Trophoblast cell (in vitro differentiated cells and primary cell): ENCODE measurements at regions not wholly inside any gene's neighbourhood (a gene's known extent, or its start where the extent isn't known, plus 50 kb on each side); places are given as distances from the start of the nearest gene placed in this dataset.

ENCODE experiments used
- DNase-seq, 2 donors: peaks; one replicate each; pipeline ENCODE4 v3.0.0-alpha.2; 2016
- H2AFZ ChIP-seq: 2 replicates; pipeline ENCODE4 v1.6.1; 2013; ENCODE audit warnings: low read length, moderate library complexity, mild to moderate bottlenecking; ENCODE audit not compliant: insufficient read depth, poor library complexity
- H2AK5ac ChIP-seq: 2 replicates; pipeline ENCODE4 v1.6.1; 2013; ENCODE audit warnings: mild to moderate bottlenecking, low read length
- H2BK120ac ChIP-seq: 2 replicates; pipeline ENCODE4 v1.6.1; 2013; ENCODE audit warnings: low read length, mild to moderate bottlenecking, moderate library complexity; ENCODE audit not compliant: insufficient read depth, poor library complexity
- H2BK12ac ChIP-seq: 2 replicates; pipeline ENCODE4 v1.6.1; 2013; ENCODE audit warnings: mild to moderate bottlenecking, low read length, moderate library complexity
- H2BK5ac ChIP-seq: 2 replicates; pipeline ENCODE4 v1.6.1; 2013; ENCODE audit warnings: low read length, low read depth, moderate library complexity, mild to moderate bottlenecking; ENCODE audit not compliant: poor library complexity
- H3K14ac ChIP-seq: 2 replicates; pipeline ENCODE4 v1.6.1; 2013; ENCODE audit warnings: mild to moderate bottlenecking, low read length
- H3K18ac ChIP-seq: 2 replicates; pipeline ENCODE4 v1.6.1; 2013; ENCODE audit warnings: mild to moderate bottlenecking, low read length
- H3K23ac ChIP-seq: 2 replicates; pipeline ENCODE4 v1.6.1; 2013; ENCODE audit warnings: low read length
- H3K27ac ChIP-seq: 2 replicates; pipeline ENCODE4 v1.5.1; 2013; ENCODE audit warnings: low read depth, mild to moderate bottlenecking, inconsistent platforms, low read length, moderate library complexity
- H3K27me3 ChIP-seq: 2 replicates; pipeline ENCODE4 v1.6.1; 2013; ENCODE audit warnings: inconsistent platforms, mild to moderate bottlenecking, low read length, moderate library complexity; ENCODE audit not compliant: insufficient read depth
- H3K36me3 ChIP-seq, 2 experiments: 1 replicate in 1 of 2; 2 replicates in 1 of 2; pipeline ENCODE4 v1.6.1; 2013; ENCODE audit warnings: low read length in 2 of 2, mild to moderate bottlenecking in 2 of 2, moderate library complexity in 1 of 2; ENCODE audit not compliant: insufficient read depth in 2 of 2, control insufficient read depth in 1 of 2
- H3K4ac ChIP-seq: 2 replicates; pipeline ENCODE4 v1.6.1; 2013; ENCODE audit warnings: low read depth, mild to moderate bottlenecking, low read length, moderate library complexity
- H3K4me1 ChIP-seq, 2 experiments: 1 replicate in 1 of 2; 2 replicates in 1 of 2; pipeline ENCODE4 v1.6.1; 2013; ENCODE audit warnings: low read length in 2 of 2, mild to moderate bottlenecking in 2 of 2, moderate library complexity in 1 of 2; ENCODE audit not compliant: insufficient read depth in 2 of 2, control insufficient read depth in 1 of 2
- H3K4me2 ChIP-seq: 2 replicates; pipeline ENCODE4 v1.6.1; 2013; ENCODE audit warnings: inconsistent platforms, mild to moderate bottlenecking, low read length, moderate library complexity
- H3K4me3 ChIP-seq: 2 replicates; pipeline ENCODE4 v1.5.1; 2013; ENCODE audit warnings: mild to moderate bottlenecking, low read depth, low read length, inconsistent platforms
- H3K79me1 ChIP-seq: one replicate; pipeline ENCODE4 v1.6.1; 2013; ENCODE audit warnings: low read length
- H3K79me2 ChIP-seq: 2 replicates; pipeline ENCODE4 v1.6.1; 2013; ENCODE audit warnings: low read length, mild to moderate bottlenecking; ENCODE audit not compliant: control insufficient read depth, insufficient read depth, poor library complexity
- H3K9ac ChIP-seq: 2 replicates; pipeline ENCODE4 v1.6.1; 2013; ENCODE audit warnings: mild to moderate bottlenecking, low read length
- H3K9me3 ChIP-seq: 2 replicates; pipeline ENCODE4 v1.6.1; 2013; ENCODE audit warnings: low read depth, mild to moderate bottlenecking, control low read depth, inconsistent platforms, low read length; ENCODE audit not compliant: insufficient read depth
- H4K12ac ChIP-seq: 2 replicates; pipeline ENCODE4 v1.6.1; 2013; ENCODE audit warnings: low read depth, mild to moderate bottlenecking, low read length, moderate library complexity
- H4K8ac ChIP-seq: 2 replicates; pipeline ENCODE4 v1.6.1; 2013; ENCODE audit warnings: low read depth, mild to moderate bottlenecking, low read length, moderate library complexity
- H4K91ac ChIP-seq: one replicate; pipeline ENCODE4 v1.6.1; 2013; ENCODE audit warnings: low read depth, mild to moderate bottlenecking, low read length, moderate library complexity
- WGBS: extraction: QIAGEN DNeasy Blood & Tissue Kit; methylation state at CpG from one replicate; pipeline ENCODE4 v1.1.7; 2013; ENCODE audit warnings: missing lambda C conversion rate; ENCODE audit not compliant: insufficient read length, insufficient coverage; ENCODE audit errors: extremely low coverage; 5-methylcytosine and 5-hydroxymethylcytosine counted together

- no peak overlapping the region for H3K18ac ChIP-seq
- H3K23ac ChIP-seq: no peak overlapping the region
- no peaks in the 10 kb centered on the region for H3K36me3 ChIP-seq
- H3K79me1 ChIP-seq: no peaks in the 10 kb centered on the region
- H4K8ac ChIP-seq: no peak overlapping the region
- no peaks in the 10 kb centered on the region for H3K79me2 ChIP-seq
- DNase-seq: no peak
- H3K4me2 ChIP-seq: no peak overlapping the region
- no peak overlapping the region for H2AK5ac ChIP-seq
- H4K12ac ChIP-seq: no peak overlapping the region
- no peaks in the 10 kb centered on the region for H3K4me1 ChIP-seq
- no peaks in the 10 kb centered on the region for H3K27me3 ChIP-seq
- no peak overlapping the region for H3K14ac ChIP-seq
- no CpG with 5 or more reads among the region's 3 CpGs for WGBS
- no peak overlapping the region for H3K9ac ChIP-seq
- H2AFZ ChIP-seq: no peak overlapping the region
- H3K27ac ChIP-seq: no peak overlapping the region
- no peak overlapping the region for H2BK120ac ChIP-seq
- H3K4ac ChIP-seq: no peak overlapping the region
- no peak overlapping the region for H2BK5ac ChIP-seq
- no peak overlapping the region for H4K91ac ChIP-seq
- H3K4me3 ChIP-seq: no peak overlapping the region
- H2BK12ac ChIP-seq: no peak overlapping the region
- no peaks in the 10 kb centered on the region for H3K9me3 ChIP-seq
These were observed 228.5 kb upstream of the CASK start for GRCh38 chrX:42151808-42152207.

DNA sequence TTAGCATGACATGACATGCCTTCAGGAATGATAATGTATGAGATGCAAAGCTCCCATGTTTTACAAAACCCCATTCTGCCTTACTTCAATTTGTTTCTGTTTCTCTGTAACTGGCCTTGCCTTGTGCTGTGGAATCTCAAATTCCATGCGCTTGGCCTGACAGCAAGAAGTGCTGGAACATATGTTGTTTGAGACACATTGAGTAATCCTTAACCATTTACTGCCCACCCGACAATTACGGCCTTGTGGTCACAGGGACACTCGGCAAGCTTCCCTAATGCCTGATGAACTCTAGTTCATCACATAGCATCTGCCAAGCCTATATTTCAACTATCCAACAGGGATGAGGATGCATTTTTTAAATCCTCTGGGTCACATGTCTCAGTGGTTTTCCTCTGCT is 226.4 kb upstream of the CASK start:
- H3K18ac ChIP-seq: no peak overlapping the region
- H3K9ac ChIP-seq: no peak overlapping the region
- no peak overlapping the region for H2AK5ac ChIP-seq
- H3K79me2 ChIP-seq: no peaks in the 10 kb centered on the region
- H3K4me3 ChIP-seq: no peak overlapping the region
- H3K27me3 ChIP-seq: no peaks in the 10 kb centered on the region
- H3K79me1 ChIP-seq: no peaks in the 10 kb centered on the region
- H2BK12ac ChIP-seq: no peak overlapping the region
- no peak overlapping the region for H4K8ac ChIP-seq
- H4K12ac ChIP-seq: no peak overlapping the region
- no peak overlapping the region for H3K4me2 ChIP-seq
- H3K4ac ChIP-seq: no peak overlapping the region
- no peak overlapping the region for H3K23ac ChIP-seq
- H3K9me3 ChIP-seq: no peaks in the 10 kb centered on the region
- H2BK5ac ChIP-seq: no peak overlapping the region
- H3K14ac ChIP-seq: no peak overlapping the region
- H4K91ac ChIP-seq: no peak overlapping the region
- H2AFZ ChIP-seq: no peak overlapping the region
- no peak overlapping the region for H3K27ac ChIP-seq
- no peak for DNase-seq
- no CpG with 5 or more reads among the region's 4 CpGs for WGBS
- no peaks in the 10 kb centered on the region for H3K36me3 ChIP-seq
- no peak overlapping the region for H2BK120ac ChIP-seq
- H3K4me1 ChIP-seq: no peaks in the 10 kb centered on the region

GRCh38 chrX:42149281-42149680 is 225.9 kb upstream of the CASK start:
- Histone ChIP-seq H4K12ac (no peak overlapping the region), H3K4me3 (no peak overlapping the region), H2BK12ac (no peak overlapping the region)

DNA sequence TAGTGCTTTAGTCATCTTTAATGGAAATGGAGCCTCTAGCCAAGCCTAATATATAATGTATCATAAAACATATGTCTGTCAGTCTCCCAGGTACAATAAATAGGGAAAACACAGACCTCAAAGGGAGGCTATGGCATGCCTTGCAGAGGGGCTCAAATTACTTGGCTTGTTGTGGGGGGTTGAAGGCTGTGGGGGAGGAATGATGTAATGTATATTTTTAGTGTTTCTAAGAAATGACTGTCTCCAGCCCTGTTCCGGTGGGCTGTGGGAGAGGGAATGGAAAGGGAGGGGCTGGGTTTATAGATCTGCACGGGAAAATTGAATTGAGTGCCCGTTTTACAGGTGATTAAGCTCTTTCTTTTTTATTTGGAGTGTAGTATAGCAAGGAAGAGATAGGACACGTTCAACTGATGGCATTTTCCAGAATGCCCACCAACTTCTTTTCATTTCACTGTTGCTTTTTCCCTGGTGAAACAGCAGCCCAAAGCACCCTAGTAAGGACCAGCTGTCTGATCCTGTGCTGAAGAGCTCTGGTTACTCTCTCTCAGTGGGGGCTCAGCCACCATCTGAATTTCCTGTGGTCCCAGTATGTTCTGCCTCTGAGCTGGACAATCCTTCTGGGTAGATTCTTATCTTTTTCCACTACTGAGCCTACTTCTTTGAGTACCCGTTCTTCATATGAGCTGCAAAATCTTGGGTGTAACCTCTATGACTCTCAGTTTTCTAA is 220.7 kb upstream of the CASK start:
- no peak overlapping the region for H3K4ac ChIP-seq
- no peaks in the 10 kb centered on the region for H3K27me3 ChIP-seq
- H3K14ac ChIP-seq: no peak overlapping the region
- H3K23ac ChIP-seq: no peak overlapping the region
- no peak overlapping the region for H3K18ac ChIP-seq
- H4K12ac ChIP-seq: no peak overlapping the region
- no peaks in the 10 kb centered on the region for H3K79me1 ChIP-seq
- no peak overlapping the region for H3K27ac ChIP-seq
- no peaks in the 10 kb centered on the region for H3K4me1 ChIP-seq
- no peak overlapping the region for H2AK5ac ChIP-seq
- H3K4me3 ChIP-seq: no peak overlapping the region
- no peak overlapping the region for H3K9ac ChIP-seq
- H2BK12ac ChIP-seq: no peak overlapping the region
- no peak overlapping the region for H2BK120ac ChIP-seq
- no peak overlapping the region for H4K91ac ChIP-seq
- H3K36me3 ChIP-seq: no peaks in the 10 kb centered on the region
- no peaks in the 10 kb centered on the region for H3K79me2 ChIP-seq
- no peak overlapping the region for H2AFZ ChIP-seq
- no peaks in the 10 kb centered on the region for H3K9me3 ChIP-seq
- no peak overlapping the region for H3K4me2 ChIP-seq
- H2BK5ac ChIP-seq: no peak overlapping the region
- H4K8ac ChIP-seq: no peak overlapping the region
- no peak for DNase-seq
- no CpG with 5 or more reads among the region's 5 CpGs for WGBS

More at GRCh38 chrX:42149281-42149680, 225.9 kb upstream of the CASK start:
- WGBS: no CpG with 5 or more reads among the region's 2 CpGs
- Histone ChIP-seq H4K8ac (no peak overlapping the region), H3K4me1 (no peaks in the 10 kb centered on the region), H2AFZ (no peak overlapping the region), H3K27me3 (no peaks in the 10 kb centered on the region), H3K9me3 (no peaks in the 10 kb centered on the region), H4K91ac (no peak overlapping the region), H2BK120ac (no peak overlapping the region), H3K18ac (no peak overlapping the region), H3K27ac (no peak overlapping the region), H3K4me2 (no peak overlapping the region), H3K9ac (no peak overlapping the region), H3K14ac (no peak overlapping the region), H3K23ac (no peak overlapping the region), H3K79me1 (no peaks in the 10 kb centered on the region), H3K36me3 (no peaks in the 10 kb centered on the region), H2BK5ac (no peak overlapping the region), H3K79me2 (no peaks in the 10 kb centered on the region), H3K4ac (no peak overlapping the region), H2AK5ac (no peak overlapping the region)
- DNase-seq: no peak
